ENCODE measurements at regions not wholly inside any gene's neighbourhood (a gene's known extent, or its start where the extent isn't known, plus 50 kb on each side); places are given as distances from the start of the nearest gene placed in this dataset.

- TF ChIP-seq CTCF (IDR thresholded peaks at IDR 0.05; ENCODE audit: low read length) (no peak), EZH2 (IDR thresholded peaks at IDR 0.05; ENCODE audit: borderline replicate concordance, low read length) (no peak)
Measured at GRCh38 chr6:141216726-141217125, 916.0 kb upstream of the GJE1 start.
